Smooth muscle cell (in vitro differentiated cells): ENCODE measurements at regions not wholly inside any gene's neighbourhood (a gene's known extent, or its start where the extent isn't known, plus 50 kb on each side); places are given as distances from the start of the nearest gene placed in this dataset.

Experiments used
- DNase-seq: peaks from one replicate; lab custom pipeline; 2025; ENCODE audit not compliant: unreplicated experiment; lab: John Stamatoyannopoulos, UW
- H2AFZ ChIP-seq: fragments of 200-600 bp; sonication (generic); 2 replicates; pipeline ENCODE4 v1.6.0; 2016; ENCODE audit warnings: antibody characterized with exemption, low read depth, mild to moderate bottlenecking
- H3F3A ChIP-seq: fragments of 200-600 bp; sonication (generic); 2 replicates; pipeline ENCODE4 v1.6.0; 2017; ENCODE audit warnings: antibody characterized with exemption, low read depth
- H3K27ac ChIP-seq: fragments of 200-600 bp; sonication (generic); 2 replicates; pipeline ENCODE4 v1.5.1; 2016; ENCODE audit warnings: low read depth, mild to moderate bottlenecking
- H3K27me3 ChIP-seq: fragments of 200-600 bp; sonication (generic); 2 replicates; pipeline ENCODE4 v1.6.1; 2016; ENCODE audit warnings: low read depth, mild to moderate bottlenecking
- H3K36me3 ChIP-seq: fragments of 200-600 bp; sonication (generic); 2 replicates; pipeline ENCODE4 v1.5.1; 2016; ENCODE audit warnings: low read depth
- H3K4me1 ChIP-seq: fragments of 200-600 bp; sonication (generic); 2 replicates; pipeline ENCODE4 v1.5.1; 2016; ENCODE audit warnings: low read depth
- H3K4me2 ChIP-seq: fragments of 200-600 bp; sonication (generic); 2 replicates; pipeline ENCODE4 v1.6.0; 2016; ENCODE audit warnings: mild to moderate bottlenecking
- H3K4me3 ChIP-seq: fragments of 200-600 bp; sonication (generic); 2 replicates; pipeline ENCODE4 v1.5.1; 2016; ENCODE audit warnings: mild to moderate bottlenecking
- H3K79me2 ChIP-seq: fragments of 200-600 bp; sonication (generic); 2 replicates; pipeline ENCODE4 v1.6.0; 2016; ENCODE audit warnings: low read depth, mild to moderate bottlenecking
- H3K9ac ChIP-seq: fragments of 200-600 bp; sonication (generic); 2 replicates; pipeline ENCODE4 v1.6.0; 2016; ENCODE audit warnings: low read depth
- H3K9me3 ChIP-seq: fragments of 200-600 bp; sonication (generic); replicated peaks from 2 replicates; pipeline ENCODE4 v1.5.1; 2016; ENCODE audit warnings: low read depth
- H4K20me1 ChIP-seq: fragments of 200-600 bp; sonication (generic); 2 replicates; pipeline ENCODE4 v1.6.0; 2016; ENCODE audit warnings: low read depth
- CTCF ChIP-seq: fragments of 200-600 bp; sonication (generic); IDR thresholded peaks from 2 replicates; pipeline ENCODE4 v1.5.1; 2017; ENCODE audit warnings: borderline replicate concordance, mild to moderate bottlenecking, antibody characterized with exemption; ENCODE audit not compliant: insufficient read depth, poor library complexity, severe bottlenecking
- WGBS: methylation state at CpG from one replicate; pipeline ENCODE4 v1.1.7; 2016; ENCODE audit warnings: low lambda C conversion rate; 5-methylcytosine and 5-hydroxymethylcytosine counted together

DNA sequence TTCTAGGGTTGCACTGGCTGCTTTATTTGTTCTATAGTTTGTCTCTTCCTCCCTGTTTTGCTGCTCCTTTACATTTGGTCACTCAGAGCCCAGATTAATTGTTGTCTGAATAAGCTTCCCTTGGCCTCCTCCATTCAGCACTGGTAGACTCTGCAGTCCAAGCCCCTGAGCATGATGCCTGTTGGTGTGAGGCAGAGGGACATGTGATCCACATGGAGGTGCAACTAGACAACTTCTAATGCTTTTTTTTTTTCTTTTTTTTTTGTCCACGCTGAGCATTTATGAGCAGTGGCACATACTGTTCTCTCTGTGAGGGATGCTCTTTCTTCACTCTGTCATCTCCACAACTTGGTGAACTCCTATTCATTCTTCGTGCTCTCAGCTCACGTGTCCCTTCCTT, 167.3 kb upstream of the TBC1D5 start:
- Histone ChIP-seq H3K36me3 (no peaks in the 10 kb centered on the region), H4K20me1 (peaks cover 20% of the 10 kb centered on the region), H3K27ac (no peak overlapping the region), H3K4me2 (no peak overlapping the region), H3K4me1 (peaks cover 3% of the 10 kb centered on the region), H3K4me3 (no peak overlapping the region), H3K79me2 (no peaks in the 10 kb centered on the region), H3F3A (no peaks in the 10 kb centered on the region), H3K9ac (no peak overlapping the region), H3K9me3 (no peaks in the 10 kb centered on the region), H2AFZ (no peak overlapping the region), H3K27me3 (no peaks in the 10 kb centered on the region)
- TF ChIP-seq CTCF, result no peak
- WGBS, result 98% methylated on average over 3 of the region's 3 CpGs
- DNase-seq, result no peak

DNA sequence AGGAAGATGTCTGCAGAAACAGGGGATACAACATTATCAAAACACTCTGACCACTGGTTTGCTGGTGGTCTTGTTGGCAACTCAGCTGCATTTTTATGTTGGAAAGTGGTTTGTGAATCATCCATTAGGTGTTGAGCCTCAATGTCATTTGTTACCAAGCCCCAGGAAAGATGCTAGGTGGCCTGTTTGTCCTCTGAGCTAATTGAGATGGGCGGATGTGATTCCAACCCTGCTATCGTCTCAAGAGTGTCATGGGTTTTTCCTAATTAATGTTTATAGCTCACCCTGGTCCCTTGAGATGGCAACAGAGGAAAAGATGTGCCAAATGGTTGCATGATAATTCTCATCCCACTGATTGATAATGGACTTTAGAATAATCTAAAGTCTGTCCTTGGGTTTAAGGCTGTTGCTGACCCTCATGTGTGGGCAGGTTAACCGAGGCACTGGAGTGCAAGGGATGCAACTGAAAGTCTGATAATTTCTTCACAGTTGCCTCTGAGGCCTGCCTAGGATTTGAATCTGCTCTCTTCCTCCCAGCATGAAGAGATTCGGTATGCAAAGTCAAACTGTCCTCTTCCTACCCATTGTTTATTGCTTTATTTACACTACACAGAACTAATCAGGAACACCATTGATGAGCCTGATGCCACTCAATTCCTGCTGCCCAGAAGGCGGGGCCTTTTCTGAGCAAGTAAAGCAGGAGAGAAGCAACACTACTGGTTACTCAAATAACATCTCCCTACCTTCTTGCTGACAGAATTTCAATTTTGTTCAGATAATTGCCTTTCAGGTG, 166.2 kb upstream of the TBC1D5 start:
- H3K27me3 ChIP-seq, result no peaks in the 10 kb centered on the region
- no peaks in the 10 kb centered on the region for H3K9me3 ChIP-seq
- TF ChIP-seq CTCF, result no peak
- 70% methylated on average over 5 of the region's 5 CpGs for WGBS
- H3F3A ChIP-seq, result no peaks in the 10 kb centered on the region
- no peak for DNase-seq
- no peak overlapping the region for H3K9ac ChIP-seq
- no peaks in the 10 kb centered on the region for H3K79me2 ChIP-seq
- no peak overlapping the region for H3K4me3 ChIP-seq
- no peak overlapping the region for H3K27ac ChIP-seq
- H3K4me2 ChIP-seq, result no peak overlapping the region
- peaks cover 3% of the 10 kb centered on the region for H3K4me1 ChIP-seq
- no peaks in the 10 kb centered on the region for H3K36me3 ChIP-seq
- no peak overlapping the region for H2AFZ ChIP-seq
- H4K20me1 ChIP-seq, result peaks cover 20% of the 10 kb centered on the region

DNA sequence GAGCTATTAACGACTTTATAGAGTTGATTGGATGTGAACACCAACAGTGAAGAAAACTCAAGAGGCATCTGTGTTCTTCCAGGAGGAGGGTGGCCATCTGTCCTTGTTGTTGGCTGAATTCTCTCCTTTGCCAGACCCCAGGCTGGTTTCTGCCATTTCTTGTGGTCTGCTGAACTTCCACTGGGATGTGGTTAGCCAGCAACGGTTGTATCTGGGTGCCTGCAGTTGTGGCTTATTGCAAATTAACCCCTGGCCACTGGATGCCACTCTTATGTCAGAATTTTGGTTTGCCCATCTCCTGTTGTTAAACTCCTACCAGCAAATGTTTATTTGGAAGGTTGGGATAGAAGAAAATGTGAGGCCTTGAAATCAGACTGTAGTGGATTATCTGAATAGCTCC, 163.6 kb upstream of the TBC1D5 start:
- H3K27me3 ChIP-seq, result no peaks in the 10 kb centered on the region
- H3F3A ChIP-seq, result no peaks in the 10 kb centered on the region
- peaks cover 23% of the 10 kb centered on the region for H4K20me1 ChIP-seq
- no peak for TF ChIP-seq CTCF
- H3K9ac ChIP-seq, result no peak overlapping the region
- H3K79me2 ChIP-seq, result no peaks in the 10 kb centered on the region
- no peak overlapping the region for H3K4me2 ChIP-seq
- no peak overlapping the region for H2AFZ ChIP-seq
- H3K9me3 ChIP-seq, result no peaks in the 10 kb centered on the region
- WGBS, result 64% methylated on average over 2 of the region's 2 CpGs
- DNase-seq, result no peak
- no peak overlapping the region for H3K27ac ChIP-seq
- H3K36me3 ChIP-seq, result no peaks in the 10 kb centered on the region
- H3K4me1 ChIP-seq, result no peaks in the 10 kb centered on the region
- no peak overlapping the region for H3K4me3 ChIP-seq

DNA sequence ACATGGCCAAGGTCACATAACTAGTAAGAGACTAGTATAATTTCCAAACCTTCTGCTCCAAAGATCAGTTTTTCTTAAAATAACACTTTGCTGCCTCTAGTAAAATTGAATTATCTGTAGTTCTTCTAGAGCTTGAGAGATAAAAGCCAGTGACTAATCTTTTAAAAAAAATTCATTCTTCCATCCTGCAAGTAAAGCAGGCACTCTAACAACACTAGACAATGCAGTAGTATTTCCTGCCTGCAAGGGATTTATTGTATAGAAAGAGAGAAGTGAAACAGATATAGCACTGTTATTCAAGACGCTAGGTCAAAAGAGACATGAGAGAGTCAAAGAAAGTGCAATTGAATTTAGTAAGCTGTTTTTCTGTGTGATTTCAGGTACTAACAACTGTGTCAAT, 159.5 kb upstream of the TBC1D5 start:
- WGBS, result 40% methylated on average over 1 of the region's 1 CpG
- no peak for DNase-seq
- Histone ChIP-seq H3K4me1 (no peaks in the 10 kb centered on the region), H3K9me3 (no peaks in the 10 kb centered on the region), H3K27ac (no peak overlapping the region), H3K4me3 (no peak overlapping the region), H3K27me3 (no peaks in the 10 kb centered on the region), H4K20me1 (peaks cover 3% of the 10 kb centered on the region), H3K9ac (no peak overlapping the region), H3K79me2 (no peaks in the 10 kb centered on the region), H3F3A (no peaks in the 10 kb centered on the region), H2AFZ (no peak overlapping the region), H3K36me3 (no peaks in the 10 kb centered on the region), H3K4me2 (no peak overlapping the region)
- no peak for TF ChIP-seq CTCF
